Liver (tissue), 2 donors: ENCODE measurements at regions not wholly inside any gene's neighbourhood (a gene's known extent, or its start where the extent isn't known, plus 50 kb on each side); places are given as distances from the start of the nearest gene placed in this dataset.

Source experiments
- MAX ChIP-seq: IDR thresholded peaks from 2 replicates; pipeline ENCODE4 v1.6.1; 2016; ENCODE audit warnings: antibody characterized with exemption
- RAD21 ChIP-seq, 2 donors: IDR thresholded peaks; 2 replicates each; pipeline ENCODE4 v1.6.1; 2016; ENCODE audit warnings: antibody characterized with exemption in 2 of 2, mild to moderate bottlenecking in 2 of 2
- donor health status: healthy.

DNA sequence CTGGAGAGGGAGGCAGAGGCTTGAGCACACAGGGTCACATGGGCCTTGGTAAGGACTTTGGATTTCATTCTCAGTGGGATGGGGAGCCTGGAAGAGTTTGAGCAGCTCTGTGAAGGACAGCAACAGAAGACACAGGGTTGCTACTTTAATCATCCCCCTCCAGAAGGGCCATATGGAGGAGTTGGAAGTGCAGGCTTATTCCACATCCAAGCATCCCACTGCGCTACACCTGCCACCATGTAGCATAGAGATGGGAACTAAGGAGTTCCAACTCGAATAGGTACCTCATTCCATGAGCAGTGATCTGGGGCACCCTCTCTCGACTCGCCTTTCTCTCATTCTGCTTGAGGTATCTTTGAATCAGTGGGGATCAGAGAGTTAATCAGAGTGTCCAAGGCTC lies 54.0 kb upstream of the CTTNBP2NL start:
- TF ChIP-seq MAX (no peak), RAD21 (IDR thresholded peaks at IDR 0.05) (no peak)
